ENCODE measurements at regions not wholly inside any gene's neighbourhood (a gene's known extent, or its start where the extent isn't known, plus 50 kb on each side); places are given as distances from the start of the nearest gene placed in this dataset.

DNA sequence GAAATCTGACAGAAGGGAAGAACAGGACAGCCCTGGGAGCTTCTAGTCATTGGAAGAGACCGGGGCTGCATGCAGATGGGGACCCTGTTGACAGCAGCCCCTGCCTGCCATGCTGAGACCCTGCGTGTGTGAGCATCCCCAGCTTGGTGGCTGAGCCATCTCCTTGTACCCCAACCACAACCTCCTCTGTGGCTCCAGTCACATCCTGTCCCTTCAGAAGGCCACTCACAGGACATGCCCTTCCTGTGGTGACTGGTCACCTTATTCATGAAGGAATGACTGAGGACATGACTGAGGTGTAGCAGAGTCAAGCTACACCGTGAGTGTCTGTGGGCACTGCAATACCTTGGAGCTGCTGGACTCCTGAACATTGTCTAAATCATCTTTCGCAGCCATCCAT, 141.8 kb upstream of the ERRFI1 start:
- H3K27ac ChIP-seq, result no peak overlapping the region
- no peak overlapping the region for H3K4me3 ChIP-seq
- no peak for TF ChIP-seq EP300 (IDR thresholded peaks at IDR 0.05)
- TF ChIP-seq, protein P1, sequence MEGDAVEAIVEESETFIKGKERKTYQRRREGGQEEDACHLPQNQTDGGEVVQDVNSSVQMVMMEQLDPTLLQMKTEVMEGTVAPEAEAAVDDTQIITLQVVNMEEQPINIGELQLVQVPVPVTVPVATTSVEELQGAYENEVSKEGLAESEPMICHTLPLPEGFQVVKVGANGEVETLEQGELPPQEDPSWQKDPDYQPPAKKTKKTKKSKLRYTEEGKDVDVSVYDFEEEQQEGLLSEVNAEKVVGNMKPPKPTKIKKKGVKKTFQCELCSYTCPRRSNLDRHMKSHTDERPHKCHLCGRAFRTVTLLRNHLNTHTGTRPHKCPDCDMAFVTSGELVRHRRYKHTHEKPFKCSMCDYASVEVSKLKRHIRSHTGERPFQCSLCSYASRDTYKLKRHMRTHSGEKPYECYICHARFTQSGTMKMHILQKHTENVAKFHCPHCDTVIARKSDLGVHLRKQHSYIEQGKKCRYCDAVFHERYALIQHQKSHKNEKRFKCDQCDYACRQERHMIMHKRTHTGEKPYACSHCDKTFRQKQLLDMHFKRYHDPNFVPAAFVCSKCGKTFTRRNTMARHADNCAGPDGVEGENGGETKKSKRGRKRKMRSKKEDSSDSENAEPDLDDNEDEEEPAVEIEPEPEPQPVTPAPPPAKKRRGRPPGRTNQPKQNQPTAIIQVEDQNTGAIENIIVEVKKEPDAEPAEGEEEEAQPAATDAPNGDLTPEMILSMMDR (IDR thresholded peaks at IDR 0.05), result no peak
- TF ChIP-seq POLR2A (IDR thresholded peaks at IDR 0.05), result no peak
- H3K9me3 ChIP-seq, result no peaks in the 10 kb centered on the region
- H3K36me3 ChIP-seq, result no peaks in the 10 kb centered on the region
- H3K4me1 ChIP-seq, result peaks cover 0 to 19% (median 10%) of the 10 kb centered on the region in 4 donors
- 95 to 97% methylated on average over 4 of the region's 4 CpGs for WGBS, 2 donors
- H3K27me3 ChIP-seq, result no peaks in the 10 kb centered on the region
- no peak for DNase-seq (ENCODE audit: low spot score in 2 of 2)

DNA sequence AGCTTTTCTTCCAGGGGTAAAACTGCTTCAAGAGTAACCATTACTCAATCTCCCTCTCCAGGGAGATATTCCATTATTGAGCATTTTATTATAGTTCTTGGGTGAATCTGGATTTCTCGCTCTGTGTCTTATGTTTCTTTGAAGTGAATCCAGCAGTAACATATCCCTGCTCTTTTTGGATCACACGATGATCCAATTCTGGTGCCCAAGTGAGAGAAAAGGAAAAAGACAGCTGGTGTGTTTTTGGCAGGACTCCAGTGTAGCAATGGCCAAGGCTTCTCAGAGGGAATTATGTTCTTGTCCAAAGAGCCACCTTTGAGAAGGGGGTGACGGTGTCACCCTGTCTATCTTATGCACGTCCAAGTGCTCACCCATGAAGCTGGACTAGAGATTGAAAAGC, 140.3 kb upstream of the ERRFI1 start:
- no peak for DNase-seq (ENCODE audit: low spot score in 2 of 2)
- Histone ChIP-seq H3K36me3 (no peaks in the 10 kb centered on the region), H3K27ac (no peak overlapping the region), H3K4me1 (peaks cover 0 to 19% (median 10%) of the 10 kb centered on the region in 4 donors), H3K9me3 (no peaks in the 10 kb centered on the region), H3K27me3 (no peaks in the 10 kb centered on the region), H3K4me3 (no peak overlapping the region)
- 80 to 81% methylated on average over 4 of the region's 4 CpGs for WGBS, 2 donors
- TF ChIP-seq, protein P1 (IDR thresholded peaks at IDR 0.05), result no peak
- TF ChIP-seq EP300 (IDR thresholded peaks at IDR 0.05), result no peak
- no peak for TF ChIP-seq POLR2A (IDR thresholded peaks at IDR 0.05)

DNA sequence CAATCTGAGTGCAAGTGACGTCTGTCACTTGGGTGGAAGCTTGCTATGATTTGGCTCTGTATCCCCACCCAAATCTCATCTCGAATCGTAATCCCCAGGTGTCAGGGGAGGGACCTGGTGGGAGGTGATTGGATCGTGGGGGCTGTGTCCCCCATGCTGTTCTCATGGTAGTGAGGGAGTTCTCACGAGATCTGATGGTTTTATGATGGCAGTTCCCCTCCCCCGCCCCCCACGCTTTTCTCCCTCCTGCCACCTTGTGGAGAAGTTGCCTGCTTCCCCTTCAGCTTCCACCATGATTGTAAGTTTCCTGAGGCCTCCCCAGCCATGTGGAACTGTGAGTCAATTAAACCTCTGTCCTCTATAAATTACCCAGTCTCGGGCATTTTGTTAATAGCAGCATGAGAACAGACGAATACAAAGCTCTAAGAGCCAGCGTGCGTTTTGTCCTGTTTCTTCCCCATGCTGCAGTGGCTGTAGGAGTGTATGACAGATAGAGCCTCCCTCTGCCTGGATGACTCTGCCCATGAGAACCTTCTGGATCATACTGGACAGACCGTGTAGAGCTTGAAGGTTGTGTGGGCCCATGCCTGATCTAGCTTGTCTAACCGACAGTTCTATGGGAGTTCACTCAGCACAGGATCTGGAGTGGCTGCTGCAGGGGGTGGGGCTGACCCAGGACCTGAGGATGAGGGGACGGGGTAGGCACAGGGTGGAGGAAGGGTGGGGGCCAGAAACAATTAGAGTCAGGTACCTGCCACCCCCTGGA, 139.7 kb upstream of the ERRFI1 start:
- Histone ChIP-seq H3K9me3 (no peaks in the 10 kb centered on the region), H3K36me3 (no peaks in the 10 kb centered on the region), H3K27ac (no peak overlapping the region), H3K27me3 (no peaks in the 10 kb centered on the region), H3K4me3 (no peak overlapping the region), H3K4me1 (peaks cover 0 to 19% (median 10%) of the 10 kb centered on the region in 4 donors)
- TF ChIP-seq EP300 (IDR thresholded peaks at IDR 0.05) (no peak), POLR2A (IDR thresholded peaks at IDR 0.05) (no peak)
- TF ChIP-seq, protein P1 (IDR thresholded peaks at IDR 0.05), result no peak
- 81 to 86% methylated on average over 14 of the region's 14 CpGs for WGBS, 2 donors
- no peak for DNase-seq (ENCODE audit: low spot score in 2 of 2)

DNA sequence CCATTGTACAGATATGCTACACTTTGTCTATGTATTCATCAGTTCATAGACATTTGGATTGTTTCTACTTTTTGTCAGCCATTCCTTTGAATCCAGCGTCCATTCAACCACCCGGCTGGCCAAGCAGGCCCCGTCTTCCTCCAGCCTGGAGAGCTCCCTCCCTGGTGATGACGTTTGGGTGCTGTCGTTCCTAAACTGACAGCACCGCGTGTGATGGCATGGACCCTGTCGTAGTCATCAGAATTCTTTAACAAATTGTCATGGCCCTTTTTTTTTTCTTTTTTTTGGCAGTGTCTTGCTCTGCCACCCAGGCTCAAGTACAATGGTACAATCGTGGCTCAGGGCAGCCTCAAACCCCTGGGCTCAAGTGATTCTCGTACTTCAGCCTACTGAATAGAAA, 138.6 kb upstream of the ERRFI1 start:
- Histone ChIP-seq H3K27me3 (no peaks in the 10 kb centered on the region), H3K4me1 (peaks cover 0 to 9% (median 4%) of the 10 kb centered on the region in 4 donors), H3K4me3 (no peak overlapping the region), H3K27ac (no peak overlapping the region), H3K36me3 (no peaks in the 10 kb centered on the region), H3K9me3 (no peaks in the 10 kb centered on the region)
- DNase-seq (ENCODE audit: low spot score in 2 of 2), result no peak
- no peak for TF ChIP-seq POLR2A (IDR thresholded peaks at IDR 0.05)
- 86 to 90% methylated on average over 10 of the region's 10 CpGs for WGBS, 2 donors

DNA sequence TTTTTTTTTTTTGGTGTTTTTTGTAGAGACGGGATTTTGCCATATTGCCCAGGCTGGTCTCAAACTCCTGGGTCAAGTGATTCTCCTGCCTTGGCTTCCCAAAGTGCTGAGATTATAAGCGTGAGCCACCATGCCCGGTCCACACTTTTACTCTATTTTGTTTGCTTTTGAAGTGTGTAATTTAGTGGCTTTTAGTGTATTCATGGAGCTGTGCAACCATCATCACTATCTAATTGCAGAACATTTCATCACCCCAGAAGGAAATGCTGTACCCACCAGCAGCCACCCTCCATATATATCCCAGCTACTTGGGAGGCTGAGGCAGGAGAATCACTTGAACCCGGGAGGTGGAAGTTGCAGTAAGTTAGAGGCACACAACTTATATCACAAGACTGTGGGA, 136.9 kb upstream of the ERRFI1 start:
- no peaks in the 10 kb centered on the region for H3K9me3 ChIP-seq

More for the DNA sequence above, 136.9 kb upstream of the ERRFI1 start:
- DNase-seq (ENCODE audit: low spot score in 2 of 2), result no peak
- Histone ChIP-seq H3K4me1 (no peaks in the 10 kb centered on the region), H3K27me3 (no peaks in the 10 kb centered on the region), H3K27ac (no peak overlapping the region), H3K36me3 (no peaks in the 10 kb centered on the region), H3K4me3 (no peak overlapping the region)
- 90 to 91% methylated on average over 4 of the region's 4 CpGs for WGBS, 2 donors
- TF ChIP-seq, protein P1 (IDR thresholded peaks at IDR 0.05), result no peak
- TF ChIP-seq POLR2A (IDR thresholded peaks at IDR 0.05) (no peak), EP300 (IDR thresholded peaks at IDR 0.05) (no peak)

All from tibial nerve (tissue), 4 donors.